ENCODE measurements at regions not wholly inside any gene's neighbourhood (a gene's known extent, or its start where the extent isn't known, plus 50 kb on each side); places are given as distances from the start of the nearest gene placed in this dataset.
A peak's percentile ranks its signal among the peaks of the same experiment; 100 is the strongest.
"Not testable (repeated sequence)": the region's sequence is repeated elsewhere in the genome, so short reads cannot be mapped to it uniquely, and the experiment has no call there.

DNA sequence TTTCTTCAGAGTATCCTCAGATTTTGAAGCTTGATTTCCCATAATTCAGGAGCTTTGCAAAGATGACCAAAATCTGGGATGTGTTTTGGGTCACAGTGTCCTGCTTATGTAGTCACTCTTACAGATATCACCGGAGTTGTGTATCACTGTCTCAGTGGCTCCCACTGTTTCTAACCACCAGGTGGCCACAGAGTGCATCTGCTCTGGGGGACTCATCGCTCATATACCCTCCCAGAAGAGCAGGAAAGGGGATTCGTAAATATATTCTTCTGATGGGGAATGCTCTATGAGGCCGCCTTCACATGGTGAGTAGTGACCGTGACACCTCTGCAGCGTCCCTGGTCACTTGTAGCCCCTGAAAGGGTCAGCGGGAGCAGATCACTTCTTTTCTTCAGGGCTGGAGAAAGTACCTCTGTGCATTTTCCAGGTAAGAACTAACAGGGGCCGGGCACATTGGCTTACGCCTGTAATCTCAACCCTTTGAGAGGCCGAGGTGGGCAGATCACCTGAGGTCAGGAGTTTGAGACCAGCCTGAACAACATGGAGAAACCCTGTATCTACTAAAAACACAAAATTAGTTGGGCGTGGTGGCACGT, 249.4 kb upstream of the NOTCH2NLA start:
- not testable (repeated sequence) for H3K4me1 Mint-ChIP-seq; H2AFZ ChIP-seq (ENCODE audit: low read length); H3K27me3 ChIP-seq (ENCODE audit: insufficient read depth, low read length)

DNA sequence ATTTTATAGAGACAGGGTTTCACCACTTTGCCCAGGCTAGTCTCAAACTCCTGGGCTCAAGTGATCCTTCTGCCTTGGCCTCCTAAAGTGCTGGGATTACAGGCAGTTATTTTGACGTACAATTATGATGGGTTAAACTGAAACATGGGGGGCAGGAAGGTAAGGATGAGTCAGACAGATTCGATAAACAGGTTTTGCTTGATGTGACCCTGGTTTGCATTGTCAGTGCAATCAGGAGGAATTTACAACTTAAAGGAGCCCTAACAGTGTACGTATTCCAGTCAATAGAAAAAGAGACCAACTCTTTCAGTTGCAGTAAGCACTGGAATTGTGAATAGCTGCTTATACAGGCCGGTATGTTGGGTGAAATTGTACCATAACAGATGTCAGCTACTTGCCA, 246.3 kb upstream of the NOTCH2NLA start:
- not testable (repeated sequence) for H3T11ph ChIP-seq (ENCODE audit: low read length); H3K4ac ChIP-seq (ENCODE audit: low read depth, low read length); H2BK12ac ChIP-seq (ENCODE audit: insufficient read length, low read depth, low read length); H3K14ac ChIP-seq (ENCODE audit: insufficient read depth, low read length); H3K56ac ChIP-seq (ENCODE audit: insufficient read length, low read depth, low read length); H2BK120ac ChIP-seq (ENCODE audit: low read depth, low read length, poor library complexity, severe bottlenecking); H3K4me3 Mint-ChIP-seq; H3K27me3 ChIP-seq (ENCODE audit: insufficient read depth, low read length); H3K9ac ChIP-seq (ENCODE audit: extremely low read depth, insufficient read length, low read length); H3K36me3 Mint-ChIP-seq (ENCODE audit: insufficient read depth in 1 of 3, low read depth in 3 of 3); H2BK15ac ChIP-seq (ENCODE audit: low read depth, low read length); H3K79me1 ChIP-seq (ENCODE audit: insufficient read depth, low read depth, low read length, poor library complexity, severe bottlenecking); H2BK5ac ChIP-seq (ENCODE audit: insufficient read length, low read length); H4K91ac ChIP-seq (ENCODE audit: insufficient read length, low read depth, low read length); H3K9me3 Mint-ChIP-seq; H3K4me1 ChIP-seq (ENCODE audit: insufficient read depth, low read length); H4K8ac ChIP-seq (replicated peaks; ENCODE audit: insufficient read length, low read depth, low read length); H3K4me2 ChIP-seq (ENCODE audit: insufficient read depth, insufficient read length, low read length); H3K18ac ChIP-seq (ENCODE audit: insufficient read length, low read depth, low read length); H3K27ac ChIP-seq (ENCODE audit: insufficient read length, low read depth, low read length); H2AFZ ChIP-seq (ENCODE audit: low read length); H3K23me2 ChIP-seq (ENCODE audit: insufficient read length, low read depth, low read length, poor library complexity, severe bottlenecking); H4K20me1 ChIP-seq (ENCODE audit: control insufficient read depth, insufficient read depth, insufficient read length); H3K23ac ChIP-seq (ENCODE audit: insufficient read length, low read depth, low read length); H4K5ac ChIP-seq (ENCODE audit: insufficient read length, low read depth, low read length); H3K9me3 ChIP-seq (ENCODE audit: control insufficient read depth, low read depth, low read length); H3K27me3 Mint-ChIP-seq (ENCODE audit: low read depth); H2AK5ac ChIP-seq (ENCODE audit: insufficient read length, low read length); H2BK20ac ChIP-seq (ENCODE audit: low read depth, low read length, poor library complexity, severe bottlenecking); DNase-seq; H3K79me2 ChIP-seq (ENCODE audit: insufficient read depth, low read length)
- Mint-ChIP-seq H3K4me1 (peaks cover 12% of the 10 kb centered on the region in 2 experiments; a peak in 3 of 4 replicates), H3K27ac (peak overlapping the region in 1 of 3 experiments; percentile 84; a peak in 1 of 7 replicates)
- WGBS (ENCODE audit: extremely low coverage, insufficient read length, low lambda C conversion rate): no CpG with 5 or more reads among the region's 4 CpGs

More for the DNA sequence above, 249.4 kb upstream of the NOTCH2NLA start:
- not testable (repeated sequence) for H3K79me1 ChIP-seq (ENCODE audit: insufficient read depth, low read depth, low read length, poor library complexity, severe bottlenecking); H3K18ac ChIP-seq (ENCODE audit: insufficient read length, low read depth, low read length); H3K4me3 Mint-ChIP-seq; H3K79me2 ChIP-seq (ENCODE audit: insufficient read depth, low read length); H3K56ac ChIP-seq (ENCODE audit: insufficient read length, low read depth, low read length); H2BK12ac ChIP-seq (ENCODE audit: insufficient read length, low read depth, low read length); H2AK5ac ChIP-seq (ENCODE audit: insufficient read length, low read length); H3K23me2 ChIP-seq (ENCODE audit: insufficient read length, low read depth, low read length, poor library complexity, severe bottlenecking); H3K27ac Mint-ChIP-seq; H3K23ac ChIP-seq (ENCODE audit: insufficient read length, low read depth, low read length); H3K36me3 Mint-ChIP-seq (ENCODE audit: insufficient read depth in 1 of 3, low read depth in 3 of 3); H3K4me1 ChIP-seq (ENCODE audit: insufficient read depth, low read length); H4K20me1 ChIP-seq (ENCODE audit: control insufficient read depth, insufficient read depth, insufficient read length); H2BK20ac ChIP-seq (ENCODE audit: low read depth, low read length, poor library complexity, severe bottlenecking); H3K4me2 ChIP-seq (ENCODE audit: insufficient read depth, insufficient read length, low read length); H2BK5ac ChIP-seq (ENCODE audit: insufficient read length, low read length); H3K9me3 Mint-ChIP-seq; H4K5ac ChIP-seq (ENCODE audit: insufficient read length, low read depth, low read length); H3K4ac ChIP-seq (ENCODE audit: low read depth, low read length); H4K91ac ChIP-seq (ENCODE audit: insufficient read length, low read depth, low read length); H2BK15ac ChIP-seq (ENCODE audit: low read depth, low read length); H2BK120ac ChIP-seq (ENCODE audit: low read depth, low read length, poor library complexity, severe bottlenecking); H3K14ac ChIP-seq (ENCODE audit: insufficient read depth, low read length); H3K27me3 Mint-ChIP-seq (ENCODE audit: low read depth); H3K27ac ChIP-seq (ENCODE audit: insufficient read length, low read depth, low read length); H3T11ph ChIP-seq (ENCODE audit: low read length); H3K9me3 ChIP-seq (ENCODE audit: control insufficient read depth, low read depth, low read length); H3K9ac ChIP-seq (ENCODE audit: extremely low read depth, insufficient read length, low read length); H4K8ac ChIP-seq (replicated peaks; ENCODE audit: insufficient read length, low read depth, low read length)
- TF ChIP-seq, protein P1, sequence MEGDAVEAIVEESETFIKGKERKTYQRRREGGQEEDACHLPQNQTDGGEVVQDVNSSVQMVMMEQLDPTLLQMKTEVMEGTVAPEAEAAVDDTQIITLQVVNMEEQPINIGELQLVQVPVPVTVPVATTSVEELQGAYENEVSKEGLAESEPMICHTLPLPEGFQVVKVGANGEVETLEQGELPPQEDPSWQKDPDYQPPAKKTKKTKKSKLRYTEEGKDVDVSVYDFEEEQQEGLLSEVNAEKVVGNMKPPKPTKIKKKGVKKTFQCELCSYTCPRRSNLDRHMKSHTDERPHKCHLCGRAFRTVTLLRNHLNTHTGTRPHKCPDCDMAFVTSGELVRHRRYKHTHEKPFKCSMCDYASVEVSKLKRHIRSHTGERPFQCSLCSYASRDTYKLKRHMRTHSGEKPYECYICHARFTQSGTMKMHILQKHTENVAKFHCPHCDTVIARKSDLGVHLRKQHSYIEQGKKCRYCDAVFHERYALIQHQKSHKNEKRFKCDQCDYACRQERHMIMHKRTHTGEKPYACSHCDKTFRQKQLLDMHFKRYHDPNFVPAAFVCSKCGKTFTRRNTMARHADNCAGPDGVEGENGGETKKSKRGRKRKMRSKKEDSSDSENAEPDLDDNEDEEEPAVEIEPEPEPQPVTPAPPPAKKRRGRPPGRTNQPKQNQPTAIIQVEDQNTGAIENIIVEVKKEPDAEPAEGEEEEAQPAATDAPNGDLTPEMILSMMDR (conservative IDR thresholded peaks at IDR 0.05): peak; percentile 78
- DNase-seq: peak; percentile 45
- no CpG with 5 or more reads among the region's 12 CpGs for WGBS (ENCODE audit: extremely low coverage, insufficient read length, low lambda C conversion rate)
